DND-41 (cell line): ENCODE measurements at regions not wholly inside any gene's neighbourhood (a gene's known extent, or its start where the extent isn't known, plus 50 kb on each side); places are given as distances from the start of the nearest gene placed in this dataset.

ENCODE experiments used
- CTCF ChIP-seq: IDR thresholded peaks from 2 replicates; pipeline ENCODE4 v1.5.1; 2012; ENCODE audit warnings: borderline replicate concordance, low read length, moderate library complexity, mild to moderate bottlenecking; ENCODE audit not compliant: poor library complexity, severe bottlenecking; ENCODE audit errors: extremely low read depth
- EZH2 ChIP-seq: IDR thresholded peaks from 3 replicates; pipeline ENCODE4 v1.6.1; 2012; ENCODE audit warnings: borderline replicate concordance, low read depth, mild to moderate bottlenecking, moderate library complexity, low read length, inconsistent platforms; ENCODE audit not compliant: severe bottlenecking

- TF ChIP-seq CTCF, result no peak
- no peak for TF ChIP-seq EZH2
Observed at GRCh38 chr6:126094411-126094810, 108.1 kb downstream of the TRMT11 start.
